OCI-LY7 (cell line): ENCODE measurements at regions not wholly inside any gene's neighbourhood (a gene's known extent, or its start where the extent isn't known, plus 50 kb on each side); places are given as distances from the start of the nearest gene placed in this dataset.

Source experiments
- BruUV-seq: library from RNA; stranded (reverse); fragments of 400-500 nt; replicated peaks from 2 replicates; lab custom pipeline; 2021; lab: Mats Ljungman, UMichigan
- CTCF ChIA-PET: fragments of 300-600 bp; sonication (Branson Sonifier 250); formaldehyde crosslinking; loops from one replicate; lab custom pipeline; 2022; ENCODE audit warnings: antibody characterized with exemption; ENCODE audit not compliant: unreplicated experiment; lab: Charles Lee
- POLR2A ChIA-PET: fragments of 300-600 bp; sonication (Branson Sonifier 250); formaldehyde crosslinking; loops from one replicate; lab custom pipeline; 2022; ENCODE audit warnings: antibody characterized with exemption; lab: Charles Lee
- DNase-seq: peaks from one replicate; pipeline ENCODE4 v3.0.0-alpha.2; 2015; ENCODE audit warnings: low spot score
- H2AFZ ChIP-seq: fragments of 200-600 bp; sonication (generic), shearing (Covaris generic); 2 replicates; pipeline ENCODE4 v1.6.1; 2014; ENCODE audit warnings: mild to moderate bottlenecking, antibody characterized with exemption, low read length, moderate library complexity
- H3K27ac ChIP-seq: fragments of 200-600 bp; sonication (generic); 2 replicates; pipeline ENCODE4 v1.5.1; 2014; ENCODE audit warnings: mixed run types, low read depth, mild to moderate bottlenecking, moderate library complexity, low read length, inconsistent platforms; ENCODE audit not compliant: poor library complexity, severe bottlenecking
- H3K36me3 ChIP-seq: fragments of 200-600 bp; sonication (generic); 2 replicates; pipeline ENCODE4 v1.6.1; 2014; ENCODE audit warnings: mild to moderate bottlenecking, antibody characterized with exemption, low read length, moderate library complexity, mixed read lengths; ENCODE audit not compliant: insufficient read depth
- H3K4me1 ChIP-seq: fragments of 200-600 bp; sonication (generic); 2 replicates; pipeline ENCODE4 v1.5.1; 2014; ENCODE audit warnings: mild to moderate bottlenecking, low read length; ENCODE audit not compliant: insufficient read depth, poor library complexity, severe bottlenecking
- H3K4me2 ChIP-seq: fragments of 200-600 bp; sonication (generic); 2 replicates; pipeline ENCODE4 v1.6.1; 2014; ENCODE audit warnings: mild to moderate bottlenecking, low read length
- H3K4me3 ChIP-seq: fragments of 200-600 bp; sonication (generic); 2 replicates; pipeline ENCODE4 v1.5.1; 2014; ENCODE audit warnings: mild to moderate bottlenecking, low read depth, low read length; ENCODE audit not compliant: poor library complexity, severe bottlenecking
- H3K79me2 ChIP-seq: fragments of 200-600 bp; sonication (generic); 2 replicates; pipeline ENCODE4 v1.6.1; 2016; ENCODE audit warnings: low read depth, mild to moderate bottlenecking, low read length, moderate library complexity, mixed read lengths; ENCODE audit not compliant: insufficient read depth
- H3K9me2 ChIP-seq: fragments of 200-600 bp; sonication (generic); 2 replicates; pipeline ENCODE4 v1.6.1; 2016; ENCODE audit warnings: mild to moderate bottlenecking, low read length, mixed read lengths; ENCODE audit not compliant: insufficient read depth
- H3K9me3 ChIP-seq: fragments of 200-600 bp; sonication (generic); 2 replicates; pipeline ENCODE4 v1.6.1; 2014; ENCODE audit warnings: mild to moderate bottlenecking, mixed run types, low read length, mixed read lengths
- H4K20me1 ChIP-seq: fragments of 200-600 bp; sonication (generic); 2 replicates; pipeline ENCODE4 v1.6.1; 2014; ENCODE audit warnings: mild to moderate bottlenecking, antibody characterized with exemption, low read length, moderate library complexity, mixed read lengths; ENCODE audit not compliant: insufficient read depth
- EZH2phosphoT487 ChIP-seq: fragments of 200-600 bp; sonication (generic); IDR thresholded peaks from 2 replicates; pipeline ENCODE4 v1.6.1; 2018; ENCODE audit warnings: low read depth, borderline replicate concordance, mild to moderate bottlenecking, mixed run types, antibody characterized with exemption, low read length, moderate library complexity, mixed read lengths
- intact Hi-C: fragments of 100-400 bp; cut with micrococcal nuclease; formaldehyde crosslinking; loops from one replicate; pipeline ENCODE4 v1.10.0; 2022; ENCODE audit not compliant: unreplicated experiment
- TF ChIP-seq, protein P1 (sequence below): fragments of 200-600 bp; sonication (generic); conservative IDR thresholded peaks from 2 replicates; pipeline ENCODE4 v1.5.1; 2014; ENCODE audit warnings: mild to moderate bottlenecking, antibody characterized with exemption, low read length, moderate library complexity, mixed read lengths

DNA sequence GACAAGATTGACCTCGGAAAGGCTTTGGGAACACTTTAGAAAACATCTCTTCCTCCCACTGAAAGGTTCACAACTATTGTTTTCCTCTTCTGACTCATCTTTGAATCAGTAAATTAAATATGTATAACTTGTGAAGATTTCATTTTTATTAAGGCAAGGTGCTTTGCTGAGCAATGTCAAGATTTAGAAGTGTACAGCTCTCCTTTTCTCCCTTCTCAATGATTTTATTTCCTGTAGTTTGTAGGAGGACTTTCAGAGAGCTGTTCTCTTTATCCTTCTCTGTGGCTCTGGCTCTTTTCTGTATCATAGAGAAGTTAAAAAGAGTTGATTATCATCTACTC lies 594.2 kb downstream of the METTL15 start:
- Histone ChIP-seq H2AFZ (no peak overlapping the region), H3K9me3 (no peaks in the 10 kb centered on the region)
- POLR2A ChIA-PET = no interaction called here

DNA sequence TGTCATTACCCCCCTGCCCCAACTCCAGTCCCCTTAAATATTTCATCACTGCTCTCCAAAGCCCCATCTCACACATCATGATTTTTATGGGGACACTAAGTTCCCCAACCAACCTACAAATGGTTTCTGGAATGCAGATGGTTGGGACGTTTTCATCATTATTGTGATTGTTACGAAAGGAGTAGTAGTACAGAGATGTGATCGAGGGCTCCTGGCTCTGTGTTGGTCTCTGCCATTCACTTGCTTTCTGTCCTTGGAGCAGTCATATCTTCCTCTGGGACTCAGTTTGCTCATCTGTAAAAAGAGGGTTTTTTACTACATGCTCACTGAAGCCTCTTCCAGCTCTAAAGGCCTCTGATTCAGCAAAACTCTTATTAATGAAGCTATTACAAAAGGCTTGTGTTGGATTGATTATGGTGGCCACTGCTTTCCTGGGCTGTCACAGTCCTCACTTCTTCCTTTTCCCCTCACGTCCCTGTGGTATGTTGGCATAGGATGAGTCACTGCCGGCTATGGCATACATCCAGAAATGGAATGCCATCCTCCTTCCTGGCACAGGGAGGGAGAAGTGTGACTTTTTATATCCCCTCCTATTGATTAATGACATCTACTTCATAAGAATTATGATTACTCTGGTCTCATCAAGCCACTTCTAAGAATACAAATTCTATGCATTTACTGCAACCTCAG lies 593.7 kb downstream of the METTL15 start:
- no peak overlapping the region for H2AFZ ChIP-seq
- H3K9me3 ChIP-seq = no peaks in the 10 kb centered on the region
- H3K79me2 ChIP-seq = no peaks in the 10 kb centered on the region
- ChIA-PET POLR2A (no interaction called here), CTCF (no interaction called here)
- no peak for DNase-seq
- TF ChIP-seq, protein P1, sequence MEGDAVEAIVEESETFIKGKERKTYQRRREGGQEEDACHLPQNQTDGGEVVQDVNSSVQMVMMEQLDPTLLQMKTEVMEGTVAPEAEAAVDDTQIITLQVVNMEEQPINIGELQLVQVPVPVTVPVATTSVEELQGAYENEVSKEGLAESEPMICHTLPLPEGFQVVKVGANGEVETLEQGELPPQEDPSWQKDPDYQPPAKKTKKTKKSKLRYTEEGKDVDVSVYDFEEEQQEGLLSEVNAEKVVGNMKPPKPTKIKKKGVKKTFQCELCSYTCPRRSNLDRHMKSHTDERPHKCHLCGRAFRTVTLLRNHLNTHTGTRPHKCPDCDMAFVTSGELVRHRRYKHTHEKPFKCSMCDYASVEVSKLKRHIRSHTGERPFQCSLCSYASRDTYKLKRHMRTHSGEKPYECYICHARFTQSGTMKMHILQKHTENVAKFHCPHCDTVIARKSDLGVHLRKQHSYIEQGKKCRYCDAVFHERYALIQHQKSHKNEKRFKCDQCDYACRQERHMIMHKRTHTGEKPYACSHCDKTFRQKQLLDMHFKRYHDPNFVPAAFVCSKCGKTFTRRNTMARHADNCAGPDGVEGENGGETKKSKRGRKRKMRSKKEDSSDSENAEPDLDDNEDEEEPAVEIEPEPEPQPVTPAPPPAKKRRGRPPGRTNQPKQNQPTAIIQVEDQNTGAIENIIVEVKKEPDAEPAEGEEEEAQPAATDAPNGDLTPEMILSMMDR = no peak
- no peak for TF ChIP-seq EZH2phosphoT487
- H3K4me3 ChIP-seq = no peak overlapping the region
- no peaks in the 10 kb centered on the region for H3K9me2 ChIP-seq
- intact Hi-C loops = no loop called here
- H3K4me1 ChIP-seq = no peaks in the 10 kb centered on the region
- BruUV-seq = no TSS peak
- no peak overlapping the region for H3K27ac ChIP-seq
- H3K36me3 ChIP-seq = no peaks in the 10 kb centered on the region
- no peak overlapping the region for H3K4me2 ChIP-seq
- no peaks in the 10 kb centered on the region for H4K20me1 ChIP-seq

More for the DNA sequence above, 594.2 kb downstream of the METTL15 start:
- no peaks in the 10 kb centered on the region for H4K20me1 ChIP-seq
- no peaks in the 10 kb centered on the region for H3K9me2 ChIP-seq
- no peaks in the 10 kb centered on the region for H3K36me3 ChIP-seq
- no peak overlapping the region for H3K4me2 ChIP-seq
- CTCF ChIA-PET = no interaction called here
- no peaks in the 10 kb centered on the region for H3K79me2 ChIP-seq
- TF ChIP-seq EZH2phosphoT487 = no peak
- TF ChIP-seq, protein P1 = no peak
- intact Hi-C loops = no loop called here
- H3K27ac ChIP-seq = no peak overlapping the region
- BruUV-seq = no TSS peak
- H3K4me1 ChIP-seq = no peaks in the 10 kb centered on the region
- no peak for DNase-seq
- no peak overlapping the region for H3K4me3 ChIP-seq

DNA sequence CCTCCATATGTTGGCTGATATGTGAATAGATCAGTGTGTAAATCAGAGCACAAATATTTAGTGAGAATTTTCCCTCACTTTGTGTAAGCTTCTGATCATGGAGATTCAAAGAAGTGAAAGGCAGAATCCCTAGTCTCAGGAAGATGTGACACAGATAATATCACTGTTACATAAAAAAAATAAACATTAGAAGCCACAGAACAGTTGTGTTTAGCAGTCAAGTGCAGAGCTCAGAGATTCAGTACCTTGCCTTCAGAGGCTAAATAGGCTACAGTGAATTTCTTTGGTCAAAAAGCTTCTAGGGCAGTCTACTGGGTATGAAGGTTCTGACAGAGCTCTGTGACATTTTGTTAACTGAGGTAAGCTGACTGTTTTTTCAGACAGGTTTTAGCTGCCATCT lies 591.5 kb downstream of the METTL15 start:
- H4K20me1 ChIP-seq = no peaks in the 10 kb centered on the region
- H3K4me2 ChIP-seq = no peak overlapping the region
- TF ChIP-seq, protein P1 = no peak
- no peak for TF ChIP-seq EZH2phosphoT487
- H3K9me3 ChIP-seq = no peaks in the 10 kb centered on the region
- no peaks in the 10 kb centered on the region for H3K79me2 ChIP-seq
- no peak for DNase-seq
- no peaks in the 10 kb centered on the region for H3K9me2 ChIP-seq
- ChIA-PET CTCF (no interaction called here), POLR2A (no interaction called here)
- no TSS peak for BruUV-seq
- H2AFZ ChIP-seq = no peak overlapping the region
- no peaks in the 10 kb centered on the region for H3K36me3 ChIP-seq
- no peaks in the 10 kb centered on the region for H3K4me1 ChIP-seq
- no peak overlapping the region for H3K27ac ChIP-seq
- H3K4me3 ChIP-seq = no peak overlapping the region
- intact Hi-C loops = loop anchor here (2.0 kb wide), 1 partner anchor 1005 kb away; no protein-coding TSS in a partner anchor
